Activated CD4-positive, alpha-beta T cell treated with anti-CD3 and anti-CD28 coated beads for 24 hours (primary cell): ENCODE measurements at regions not wholly inside any gene's neighbourhood (a gene's known extent, or its start where the extent isn't known, plus 50 kb on each side); places are given as distances from the start of the nearest gene placed in this dataset.
"Not testable (repeated sequence)": the region's sequence is repeated elsewhere in the genome, so short reads cannot be mapped to it uniquely, and the experiment has no call there.

Experiments used
- DNase-seq, 2 donors: peaks; one replicate each; pipeline ENCODE4 v3.0.0-alpha.2; 2020; ENCODE audit warnings: low read depth in 2 of 2

- no peak for DNase-seq
Observed at GRCh38 chr17:31748881-31749280, 110.2 kb downstream of the COPRS start.

GRCh38 chr17:31746884-31747495 is 112.1 kb downstream of the COPRS start:
- DNase-seq = no peak

GRCh38 chr17:31745964-31746600 is 113.0 kb downstream of the COPRS start:
- DNase-seq = no peak

- no peak for DNase-seq
Observed at GRCh38 chr17:31744511-31744951, 114.5 kb downstream of the COPRS start.

GRCh38 chr17:31743797-31744196 is 115.2 kb downstream of the COPRS start:
- DNase-seq = no peak

GRCh38 chr17:31741371-31741770 is 117.7 kb downstream of the COPRS start:
- no peak for DNase-seq

GRCh38 chr17:31740611-31741082 is 118.4 kb downstream of the COPRS start:
- no peak for DNase-seq

GRCh38 chr17:31738996-31739699 is 119.9 kb downstream of the COPRS start:
- DNase-seq = no peak

GRCh38 chr17:31738488-31738887 is 120.6 kb downstream of the COPRS start:
- DNase-seq = no peak

GRCh38 chr17:31738067-31738466 is 121.0 kb downstream of the COPRS start:
- no peak for DNase-seq

- no peak for DNase-seq
Observed at GRCh38 chr17:31736855-31737625, 122.0 kb downstream of the COPRS start.

GRCh38 chr17:31733326-31733725 is 125.7 kb downstream of the COPRS start:
- DNase-seq = no peak

GRCh38 chr17:31731585-31732154 is 127.4 kb downstream of the COPRS start:
- not testable (repeated sequence) for DNase-seq

- no peak for DNase-seq
Observed at GRCh38 chr17:31731118-31731517, 127.9 kb downstream of the COPRS start.

- no peak for DNase-seq
Observed at GRCh38 chr17:31726980-31727427, 132.0 kb downstream of the COPRS start.

GRCh38 chr17:31724619-31725018 is 134.4 kb downstream of the COPRS start:
- no peak for DNase-seq

- no peak for DNase-seq
Observed at GRCh38 chr17:31724026-31724425, 135.0 kb downstream of the COPRS start.

GRCh38 chr17:31722251-31723056 is 136.6 kb downstream of the COPRS start:
- DNase-seq = no peak

GRCh38 chr17:31721291-31722025 is 137.6 kb downstream of the COPRS start:
- DNase-seq = no peak

- DNase-seq = not testable (repeated sequence)
Observed at GRCh38 chr17:31717251-31717650, 141.8 kb downstream of the COPRS start.
